G401 (cell line): ENCODE measurements at regions not wholly inside any gene's neighbourhood (a gene's known extent, or its start where the extent isn't known, plus 50 kb on each side); places are given as distances from the start of the nearest gene placed in this dataset.

Experiments used
- DNase-seq: peaks from one replicate; pipeline ENCODE4 v3.0.0-alpha.2; 2015; ENCODE audit warnings: low spot score
- in situ Hi-C: cut with HindIII; loops from 2 replicates; pipeline ENCODE4 v1.10.0; 2016; ENCODE audit warnings: low sequenced_read_pairs, mixed read lengths

DNA sequence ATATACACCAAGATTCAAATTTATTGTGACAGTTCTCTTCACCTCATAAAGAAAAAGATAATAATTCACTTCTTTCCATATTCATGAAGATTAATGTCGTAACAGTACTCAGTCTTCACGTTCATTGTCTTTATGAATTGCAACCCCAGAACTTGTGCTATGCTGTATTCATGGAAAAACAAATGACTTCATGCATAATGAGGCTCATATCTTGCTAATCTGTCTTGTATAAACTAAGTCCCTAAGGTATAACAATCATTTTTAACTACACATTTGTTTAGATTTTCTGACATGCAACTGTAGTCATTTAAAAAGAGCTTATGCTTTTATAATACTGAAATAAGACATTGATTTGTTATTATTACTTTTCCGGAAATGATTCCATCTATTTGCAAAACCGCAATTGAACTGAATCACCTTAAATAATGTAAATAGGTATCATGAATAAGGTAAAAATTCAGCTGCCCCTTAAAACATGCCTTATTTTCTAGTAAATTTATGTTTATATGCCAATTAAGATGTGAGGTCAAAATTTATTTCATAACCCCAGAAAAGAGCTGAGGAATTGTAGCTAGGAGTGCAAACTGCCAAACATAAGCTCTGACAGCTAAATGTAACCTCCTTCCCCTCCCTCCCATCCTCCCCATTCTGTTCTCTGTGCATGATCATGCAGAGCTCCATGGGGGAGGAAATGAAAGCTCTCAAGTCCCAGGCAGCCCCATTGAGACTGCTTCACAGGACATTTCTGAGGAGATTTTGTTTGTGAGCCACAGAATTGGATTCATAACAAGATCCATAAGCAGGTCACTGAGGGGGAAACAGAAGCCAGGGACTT, 301.6 kb downstream of the ATP23 start:
- in situ Hi-C loops, result no loop called here
- DNase-seq, result no peak

- no peak for DNase-seq
- in situ Hi-C loops, result no loop called here
Measured at GRCh38 chr12:58247633-58248032, 306.3 kb downstream of the ATP23 start.

GRCh38 chr12:58248599-58248998, 307.2 kb downstream of the ATP23 start:
- in situ Hi-C loops, result no loop called here

GRCh38 chr12:58249610-58250009, 308.2 kb downstream of the ATP23 start:
- in situ Hi-C loops, result no loop called here
- DNase-seq, result no peak

More at GRCh38 chr12:58248599-58248998, 307.2 kb downstream of the ATP23 start:
- no peak for DNase-seq

- in situ Hi-C loops, result no loop called here
- no peak for DNase-seq
Measured at GRCh38 chr12:58250077-58250476, 308.7 kb downstream of the ATP23 start.

DNA sequence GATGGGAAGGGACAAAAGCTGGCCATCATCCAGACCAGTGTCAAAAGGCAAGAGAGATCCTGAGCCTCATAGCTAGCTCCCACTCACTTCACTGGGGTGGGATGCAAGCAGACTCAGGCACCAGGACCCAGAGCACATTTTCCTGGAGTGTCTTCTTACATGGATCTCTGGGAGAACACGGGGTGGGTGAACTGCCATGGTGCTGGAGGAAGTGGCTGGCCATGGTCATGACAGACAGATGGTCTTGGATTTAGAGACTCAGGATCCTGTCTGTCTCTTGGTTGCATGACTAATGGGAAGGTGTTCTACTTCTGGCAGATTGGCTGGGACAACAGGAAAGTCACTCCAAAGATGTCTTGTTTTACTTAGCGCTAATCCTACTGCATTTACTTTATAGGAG, 311.5 kb downstream of the ATP23 start:
- DNase-seq, result no peak
- in situ Hi-C loops, result no loop called here

- in situ Hi-C loops, result no loop called here
- DNase-seq, result no peak
Measured at GRCh38 chr12:58253663-58254062, 312.3 kb downstream of the ATP23 start.

- no peak for DNase-seq
- in situ Hi-C loops, result no loop called here
Measured at GRCh38 chr12:58254463-58255100, 313.2 kb downstream of the ATP23 start.

DNA sequence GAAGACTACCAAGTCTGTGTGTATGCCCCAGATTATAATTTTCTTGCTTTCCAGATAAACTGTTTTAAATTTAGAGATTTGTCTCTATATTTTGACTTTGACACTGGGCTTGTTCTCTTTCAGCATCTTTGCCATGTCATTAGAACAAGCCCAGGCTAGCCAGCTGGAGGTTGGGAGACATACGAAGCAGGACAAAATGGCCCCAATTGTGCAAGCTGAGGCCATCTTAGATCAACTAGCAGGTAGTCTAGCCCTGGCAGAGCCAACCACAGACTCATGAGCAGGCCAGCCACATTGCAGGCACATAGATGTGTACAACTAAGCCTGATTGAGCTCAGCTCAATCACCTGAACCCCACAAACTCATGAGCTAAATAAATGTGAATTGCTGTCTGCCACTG, 321.4 kb downstream of the ATP23 start:
- in situ Hi-C loops, result loop anchor here (5.0 kb wide), 1 partner anchor 40 kb away; no protein-coding TSS in a partner anchor
- DNase-seq, result no peak

DNA sequence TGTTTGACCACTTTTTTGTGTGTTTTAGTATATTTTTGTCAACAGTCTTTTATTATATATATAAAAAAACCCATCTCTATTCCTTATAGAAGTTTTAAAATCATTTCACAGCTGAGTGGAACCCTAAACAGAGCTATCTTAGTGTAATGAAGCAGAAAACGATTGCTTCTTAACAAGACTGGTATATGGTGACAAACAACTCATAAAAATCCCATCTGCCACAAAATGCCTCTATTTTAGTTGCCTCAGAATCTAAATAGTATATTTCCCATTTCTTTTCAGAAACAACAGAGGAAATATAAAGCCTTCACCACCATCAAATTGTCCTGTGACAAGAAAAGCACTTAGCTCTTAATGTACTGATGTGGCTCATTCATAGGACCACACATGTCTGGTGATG, 322.4 kb downstream of the ATP23 start:
- DNase-seq, result no peak
- in situ Hi-C loops, result loop anchor here (5.0 kb wide), 1 partner anchor 38 kb away; no protein-coding TSS in a partner anchor

GRCh38 chr12:58268069-58268468, 326.7 kb downstream of the ATP23 start:
- in situ Hi-C loops, result no loop called here
- no peak for DNase-seq

GRCh38 chr12:58269476-58269875, 328.1 kb downstream of the ATP23 start:
- DNase-seq, result no peak
- in situ Hi-C loops, result no loop called here

GRCh38 chr12:58270966-58271705, 329.8 kb downstream of the ATP23 start:
- DNase-seq, result no peak
- in situ Hi-C loops, result no loop called here

- in situ Hi-C loops, result no loop called here
- no peak for DNase-seq
Measured at GRCh38 chr12:58272461-58272860, 331.1 kb downstream of the ATP23 start.

- no peak for DNase-seq
- in situ Hi-C loops, result no loop called here
Measured at GRCh38 chr12:58277231-58277630, 335.9 kb downstream of the ATP23 start.

DNA sequence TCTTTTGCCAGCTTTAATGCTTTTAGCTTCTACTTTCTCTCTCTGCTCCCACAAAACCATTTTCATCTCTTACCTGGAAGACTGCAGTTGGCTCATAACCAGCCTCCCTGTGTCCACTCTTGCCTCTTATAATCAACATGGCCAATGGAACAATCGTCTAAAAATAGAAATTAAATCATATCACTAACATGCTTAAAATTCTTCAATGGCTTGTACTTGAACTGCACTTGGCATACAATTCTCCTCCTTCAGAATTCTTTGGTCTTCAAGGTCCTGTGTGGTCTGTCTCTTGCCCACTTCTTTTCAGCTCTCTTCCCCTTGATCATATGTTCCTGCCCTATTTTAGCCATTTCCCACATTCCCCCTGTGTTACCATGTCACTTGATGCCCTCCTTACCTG, 342.2 kb downstream of the ATP23 start:
- in situ Hi-C loops, result no loop called here
- DNase-seq, result no peak

DNA sequence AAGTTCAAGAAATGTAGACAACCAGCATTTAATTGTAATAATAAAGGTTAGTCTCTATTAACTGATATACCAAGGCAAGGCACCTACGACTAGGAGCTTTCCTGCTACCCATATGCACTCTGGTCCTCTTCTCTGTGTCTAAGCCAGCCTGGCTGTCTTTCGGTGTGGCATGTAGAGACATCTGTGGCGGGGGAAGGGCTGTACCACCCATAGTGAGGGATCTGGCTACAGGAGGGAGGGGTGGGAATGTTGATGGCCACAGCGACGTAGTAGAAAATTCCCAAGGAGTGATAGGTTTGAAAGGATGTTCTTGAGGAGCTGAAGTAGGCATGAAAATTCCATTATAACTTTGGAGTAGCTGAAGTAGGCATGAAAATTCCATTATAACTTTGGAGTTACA, 344.2 kb downstream of the ATP23 start:
- no peak for DNase-seq
- in situ Hi-C loops, result no loop called here

DNA sequence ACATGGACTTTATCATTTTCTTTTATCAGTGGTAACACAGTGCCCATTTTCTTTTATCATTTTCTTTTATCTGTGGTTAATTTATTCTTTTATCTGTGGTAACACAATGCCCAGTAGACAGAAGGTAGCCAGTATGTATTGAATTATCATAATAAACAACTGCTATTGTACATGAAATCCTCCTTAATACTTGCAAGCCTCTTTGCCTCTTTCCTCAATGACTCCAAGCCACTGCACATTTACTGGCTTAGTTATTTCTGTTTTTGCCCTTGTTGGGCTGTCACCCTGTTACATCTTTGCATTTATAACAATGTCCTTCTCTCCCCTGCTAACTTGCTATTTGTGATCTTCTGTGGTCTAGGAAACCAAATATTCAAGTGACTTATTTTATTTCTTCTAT, 345.0 kb downstream of the ATP23 start:
- DNase-seq, result no peak
- in situ Hi-C loops, result no loop called here

DNA sequence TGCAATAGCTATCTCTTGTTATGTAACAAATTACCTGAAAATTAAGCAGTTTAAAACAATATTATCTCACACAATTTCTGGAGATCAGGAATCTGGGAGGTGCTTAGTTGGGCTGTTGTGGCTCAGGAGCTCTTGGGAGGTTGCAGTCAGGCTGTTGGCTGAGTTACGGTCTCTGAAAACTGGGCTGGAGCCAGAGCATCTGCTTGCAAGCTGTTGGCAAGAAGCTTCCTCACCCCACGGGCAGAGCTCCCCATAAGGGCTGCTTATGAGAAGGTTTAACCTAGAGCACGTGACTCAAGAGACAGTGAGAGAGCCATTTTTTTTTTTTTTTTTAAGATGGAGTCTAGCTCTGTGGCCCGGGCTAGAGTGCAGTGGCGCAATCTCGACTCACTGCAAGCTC, 346.8 kb downstream of the ATP23 start:
- no peak for DNase-seq
- in situ Hi-C loops, result no loop called here

DNA sequence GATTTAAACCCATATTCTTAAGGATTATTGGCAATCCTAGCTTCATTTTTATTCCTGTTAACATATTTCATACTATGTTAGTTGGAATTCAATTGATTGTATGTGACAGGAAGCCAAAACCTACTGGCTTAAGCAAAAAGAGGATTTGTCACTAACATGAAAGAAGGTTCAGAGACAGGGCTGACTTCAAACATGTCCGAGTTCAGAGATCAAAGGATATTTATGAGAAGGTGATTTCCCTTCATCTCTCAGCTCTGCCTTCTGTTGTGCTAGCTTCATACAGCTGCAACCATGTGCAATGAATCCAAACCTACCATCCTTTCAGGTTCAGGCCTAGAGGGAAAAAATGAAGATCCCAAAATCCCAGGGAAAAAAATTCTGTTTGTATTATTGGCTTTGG, 349.7 kb downstream of the ATP23 start:
- DNase-seq, result no peak

More for the DNA sequence above, 349.7 kb downstream of the ATP23 start:
- in situ Hi-C loops, result no loop called here
